ENCODE measurements at regions not wholly inside any gene's neighbourhood (a gene's known extent, or its start where the extent isn't known, plus 50 kb on each side); places are given as distances from the start of the nearest gene placed in this dataset.

- TF ChIP-seq SIN3A (IDR thresholded peaks at IDR 0.05; ENCODE audit: borderline replicate concordance, insufficient read depth, low read length) = no peak
- TF ChIP-seq TAF1 (IDR thresholded peaks at IDR 0.05; ENCODE audit: borderline replicate concordance, insufficient read depth, low read length) = no peak
- no peak for TF ChIP-seq REST (IDR thresholded peaks at IDR 0.05; ENCODE audit: insufficient read depth in 1 of 2, low read depth in 2 of 2, low read length in 2 of 2)
- no peak for TF ChIP-seq FOXP2 (optimal IDR thresholded peaks at IDR 0.05; ENCODE audit: borderline replicate concordance, extremely low read depth, extremely low read length, insufficient read depth)
- no peak for TF ChIP-seq POLR2AphosphoS5 (IDR thresholded peaks at IDR 0.05; ENCODE audit: low read depth, low read length)
These were observed 277.0 kb upstream of the RMST start for GRCh38 chr12:97185567-97185966.

- TF ChIP-seq FOXP2 (optimal IDR thresholded peaks at IDR 0.05; ENCODE audit: borderline replicate concordance, extremely low read depth, extremely low read length, insufficient read depth) (no peak), TAF1 (IDR thresholded peaks at IDR 0.05; ENCODE audit: borderline replicate concordance, insufficient read depth, low read length) (no peak), POLR2AphosphoS5 (IDR thresholded peaks at IDR 0.05; ENCODE audit: low read depth, low read length) (no peak), REST (IDR thresholded peaks at IDR 0.05; ENCODE audit: insufficient read depth in 1 of 2, low read depth in 2 of 2, low read length in 2 of 2) (no peak), SIN3A (IDR thresholded peaks at IDR 0.05; ENCODE audit: borderline replicate concordance, insufficient read depth, low read length) (no peak)
These were observed 268.1 kb upstream of the RMST start for GRCh38 chr12:97194546-97194945.

DNA sequence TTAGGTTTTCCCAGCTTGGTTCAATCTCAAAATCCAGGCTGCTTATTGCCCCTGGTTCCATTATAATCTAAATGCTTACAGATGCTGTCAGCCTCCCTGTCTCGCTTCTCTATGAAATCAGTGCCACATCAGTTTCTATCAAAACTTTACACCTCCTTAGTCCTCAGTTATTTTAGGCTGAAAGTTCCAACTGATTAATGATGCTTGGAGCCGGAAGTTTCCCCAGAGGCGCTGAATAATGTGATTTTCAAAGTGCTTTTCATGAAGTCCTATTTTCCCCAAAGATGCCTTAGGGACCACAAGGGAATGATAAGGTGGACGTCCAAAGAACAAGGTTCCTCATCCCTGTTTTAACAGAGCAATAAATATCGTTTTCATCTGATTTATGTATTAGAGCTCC is 262.4 kb upstream of the RMST start:
- no peak for TF ChIP-seq POLR2AphosphoS5 (IDR thresholded peaks at IDR 0.05; ENCODE audit: low read depth, low read length)
- TF ChIP-seq REST (IDR thresholded peaks at IDR 0.05; ENCODE audit: insufficient read depth in 1 of 2, low read depth in 2 of 2, low read length in 2 of 2) = no peak
- TF ChIP-seq TAF1 (IDR thresholded peaks at IDR 0.05; ENCODE audit: borderline replicate concordance, insufficient read depth, low read length) = no peak
- no peak for TF ChIP-seq SIN3A (IDR thresholded peaks at IDR 0.05; ENCODE audit: borderline replicate concordance, insufficient read depth, low read length)
- TF ChIP-seq FOXP2 (optimal IDR thresholded peaks at IDR 0.05; ENCODE audit: borderline replicate concordance, extremely low read depth, extremely low read length, insufficient read depth) = no peak

- TF ChIP-seq FOXP2 (optimal IDR thresholded peaks at IDR 0.05; ENCODE audit: borderline replicate concordance, extremely low read depth, extremely low read length, insufficient read depth) (no peak), TAF1 (IDR thresholded peaks at IDR 0.05; ENCODE audit: borderline replicate concordance, insufficient read depth, low read length) (no peak), SIN3A (IDR thresholded peaks at IDR 0.05; ENCODE audit: borderline replicate concordance, insufficient read depth, low read length) (no peak), REST (IDR thresholded peaks at IDR 0.05; ENCODE audit: insufficient read depth in 1 of 2, low read depth in 2 of 2, low read length in 2 of 2) (no peak), POLR2AphosphoS5 (IDR thresholded peaks at IDR 0.05; ENCODE audit: low read depth, low read length) (no peak)
These were observed 259.2 kb upstream of the RMST start for GRCh38 chr12:97203408-97203807.

- TF ChIP-seq SIN3A (IDR thresholded peaks at IDR 0.05; ENCODE audit: borderline replicate concordance, insufficient read depth, low read length) = no peak
These were observed 252.6 kb upstream of the RMST start for GRCh38 chr12:97209997-97210396.
